ENCODE measurements at regions not wholly inside any gene's neighbourhood (a gene's known extent, or its start where the extent isn't known, plus 50 kb on each side); places are given as distances from the start of the nearest gene placed in this dataset.

- Mint-ChIP-seq H3K27ac (no peak overlapping the region), H3K36me3 (ENCODE audit: low read depth) (no peaks in the 10 kb centered on the region), H3K4me3 (no peak overlapping the region), H3K9me3 (peaks cover 28% of the 10 kb centered on the region), H3K27me3 (ENCODE audit: insufficient read depth) (peaks cover 21% of the 10 kb centered on the region), H3K4me1 (peaks cover 7% of the 10 kb centered on the region)
- 84 to 91% methylated on average over 6 to 8 of the region's 8 CpGs for WGBS, 2 experiments (ENCODE audit: insufficient coverage in 1 of 2, insufficient read length in 1 of 2)
- TF ChIP-seq CTCF (conservative IDR thresholded peaks at IDR 0.05), result no peak
- Histone ChIP-seq H3K36me3 (ENCODE audit: control insufficient read depth, insufficient read depth, low read length) (no peaks in the 10 kb centered on the region), H3K4me1 (ENCODE audit: control insufficient read depth, insufficient read depth, low read length) (peaks cover 4% of the 10 kb centered on the region), H3K9me3 (ENCODE audit: control insufficient read depth, low read length) (peaks cover 22% of the 10 kb centered on the region), H3K27ac (ENCODE audit: low read depth, low read length) (no peak overlapping the region), H3K4me3 (ENCODE audit: low read length) (no peak overlapping the region), H3K9ac (ENCODE audit: extremely low read depth, low read length, poor library complexity, severe bottlenecking) (no peak overlapping the region), H3K27me3 (ENCODE audit: control insufficient read depth, insufficient read depth, low read length, poor library complexity, severe bottlenecking) (no peaks in the 10 kb centered on the region)
- DNase-seq, result no peak
These were observed 336.4 kb downstream of the CDH26 start for GRCh38 chr20:60294632-60295031.

- Histone ChIP-seq H3K36me3 (ENCODE audit: control insufficient read depth, insufficient read depth, low read length) (no peaks in the 10 kb centered on the region), H3K4me3 (ENCODE audit: low read length) (no peak overlapping the region), H3K27ac (ENCODE audit: low read depth, low read length) (no peak overlapping the region), H3K9me3 (ENCODE audit: control insufficient read depth, low read length) (peaks cover 16% of the 10 kb centered on the region), H3K9ac (ENCODE audit: extremely low read depth, low read length, poor library complexity, severe bottlenecking) (no peak overlapping the region), H3K4me1 (ENCODE audit: control insufficient read depth, insufficient read depth, low read length) (peaks cover 4% of the 10 kb centered on the region), H3K27me3 (ENCODE audit: control insufficient read depth, insufficient read depth, low read length, poor library complexity, severe bottlenecking) (no peaks in the 10 kb centered on the region)
- H3K4me3 Mint-ChIP-seq, result no peak overlapping the region
- H3K27me3 Mint-ChIP-seq (ENCODE audit: insufficient read depth), result peaks cover 21% of the 10 kb centered on the region
- DNase-seq, result no peak
- no peak for TF ChIP-seq CTCF (conservative IDR thresholded peaks at IDR 0.05)
- WGBS, 2 experiments (ENCODE audit: insufficient coverage in 1 of 2, insufficient read length in 1 of 2), result 83% methylated on average over 2 of the region's 2 CpGs; no CpG with 5 or more reads in 1 of the 2 experiments
- peaks cover 12% of the 10 kb centered on the region for H3K4me1 Mint-ChIP-seq
- no peak overlapping the region for H3K27ac Mint-ChIP-seq
- no peaks in the 10 kb centered on the region for H3K36me3 Mint-ChIP-seq (ENCODE audit: low read depth)
- H3K9me3 Mint-ChIP-seq, result peaks cover 25% of the 10 kb centered on the region
These were observed 337.0 kb downstream of the CDH26 start for GRCh38 chr20:60295214-60295613.

- H3K27ac ChIP-seq (ENCODE audit: low read depth, low read length), result no peak overlapping the region
- Mint-ChIP-seq H3K9me3 (peaks cover 5% of the 10 kb centered on the region), H3K27me3 (ENCODE audit: insufficient read depth) (peaks cover 18% of the 10 kb centered on the region), H3K36me3 (ENCODE audit: low read depth) (no peaks in the 10 kb centered on the region), H3K27ac (no peak overlapping the region), H3K4me3 (no peak overlapping the region), H3K4me1 (peaks cover 17% of the 10 kb centered on the region)
- DNase-seq, result no peak
- 84 to 90% methylated on average over 8 to 9 of the region's 9 CpGs for WGBS, 2 experiments (ENCODE audit: insufficient coverage in 1 of 2, insufficient read length in 1 of 2)
- no peak overlapping the region for H3K4me3 ChIP-seq (ENCODE audit: low read length)
- TF ChIP-seq CTCF (conservative IDR thresholded peaks at IDR 0.05), result no peak
- no peak overlapping the region for H3K9ac ChIP-seq (ENCODE audit: extremely low read depth, low read length, poor library complexity, severe bottlenecking)
- H3K36me3 ChIP-seq (ENCODE audit: control insufficient read depth, insufficient read depth, low read length), result no peaks in the 10 kb centered on the region
- no peaks in the 10 kb centered on the region for H3K27me3 ChIP-seq (ENCODE audit: control insufficient read depth, insufficient read depth, low read length, poor library complexity, severe bottlenecking)
- H3K9me3 ChIP-seq (ENCODE audit: control insufficient read depth, low read length), result no peaks in the 10 kb centered on the region
- peaks cover 4% of the 10 kb centered on the region for H3K4me1 ChIP-seq (ENCODE audit: control insufficient read depth, insufficient read depth, low read length)
These were observed 339.4 kb downstream of the CDH26 start for GRCh38 chr20:60297649-60298048.

Measured in endodermal cell (in vitro differentiated cells).